GM12878 (cell line): ENCODE measurements at regions not wholly inside any gene's neighbourhood (a gene's known extent, or its start where the extent isn't known, plus 50 kb on each side); places are given as distances from the start of the nearest gene placed in this dataset. TPM values are rescaled to one million over a fixed set of nuclear protein-coding genes. Genes with fewer than 3 reads are reported as not detected.

Experiments used
- ATAC-seq: fragments of 200-7000 bp; cut with Tn5 transposase; 3 replicates; pipeline ENCODE4 v1.9.1; 2020; ENCODE audit warnings: mild to moderate bottlenecking, moderate library complexity
- BruUV-seq: library from RNA; stranded (reverse); fragments of 400-500 nt; replicated peaks from 2 replicates; lab custom pipeline; 2021; lab: Mats Ljungman, UMichigan
- CTCF ChIA-PET: fragments of 300-600 bp; sonication (Branson Sonifier 250); formaldehyde crosslinking; extraction: SDS; loops from one replicate; lab custom pipeline; 2021; ENCODE audit warnings: inconsistent platforms; lab: Yijun Ruan, JAX
- POLR2A ChIA-PET: fragments of 350-600 bp; formaldehyde crosslinking; extraction: SDS; loops from one replicate; lab custom pipeline; 2021; ENCODE audit warnings: inconsistent platforms; lab: Charles Lee
- RAD21 ChIA-PET: fragments of 300-600 bp; sonication (Branson Sonifier 250); formaldehyde crosslinking; loops from one replicate; lab custom pipeline; 2023; ENCODE audit warnings: antibody characterized with exemption; ENCODE audit not compliant: unreplicated experiment; lab: Charles Lee
- SMC1A ChIA-PET: fragments of 300-600 bp; sonication (Branson Sonifier 250); formaldehyde crosslinking; loops from one replicate; lab custom pipeline; 2023; ENCODE audit not compliant: unreplicated experiment, uncharacterized antibody; lab: Charles Lee
- DNase-seq: peaks from one replicate; pipeline ENCODE4 v3.0.0-alpha.2; 2011; ENCODE audit warnings: low read depth, low spot score
- FAIRE-seq: peaks from 3 replicates; lab custom pipeline; 2011; peaks lifted over from hg19 to GRCh38; lab: Jason Lieb, UNC
- H2AFZ ChIP-seq: 2 replicates; pipeline ENCODE4 v1.6.0; 2011; ENCODE audit warnings: low read depth, low read length, control low read depth; ENCODE audit not compliant: control insufficient read depth
- H3K27ac ChIP-seq: 2 replicates; pipeline ENCODE4 v1.5.1; 2011; ENCODE audit warnings: control low read depth; ENCODE audit not compliant: control insufficient read depth, insufficient read depth
- H3K27me3 ChIP-seq, 2 experiments: replicated peaks in 1 of 2; 2 replicates each; pipeline versions ENCODE4 v1.6.0 to v1.6.1; 2011; ENCODE audit warnings: low read length in 1 of 2; ENCODE audit not compliant: control insufficient read depth in 2 of 2, insufficient read depth in 2 of 2
- H3K36me3 ChIP-seq, 2 experiments: 2 replicates each; pipeline ENCODE4 v1.5.1; 2011; ENCODE audit warnings: low read length in 1 of 2; ENCODE audit not compliant: control insufficient read depth in 2 of 2, insufficient read depth in 2 of 2
- H3K4me1 ChIP-seq: 2 replicates; pipeline ENCODE4 v1.6.1; 2011; ENCODE audit warnings: mild to moderate bottlenecking, low read length, moderate library complexity, mixed read lengths; ENCODE audit not compliant: control insufficient read depth, insufficient read depth
- H3K4me2 ChIP-seq: 2 replicates; pipeline ENCODE4 v1.6.0; 2011; ENCODE audit warnings: control low read depth; ENCODE audit not compliant: control insufficient read depth, insufficient read depth
- H3K4me3 ChIP-seq: fragments of 200-600 bp; sonication (generic); 2 replicates; pipeline ENCODE4 v1.5.1; 2016
- H3K79me2 ChIP-seq: 2 replicates; pipeline ENCODE4 v1.6.0; 2011; ENCODE audit warnings: low read length; ENCODE audit not compliant: control insufficient read depth, insufficient read depth
- H3K9ac ChIP-seq: 2 replicates; pipeline ENCODE4 v1.8.0; 2011; ENCODE audit warnings: low read length, control low read depth, mixed read lengths; ENCODE audit not compliant: control insufficient read depth, insufficient read depth
- H3K9me3 ChIP-seq: replicated peaks from 3 replicates; pipeline ENCODE4 v1.5.1; 2011; ENCODE audit warnings: mild to moderate bottlenecking, low read length; ENCODE audit not compliant: control insufficient read depth, insufficient read depth
- H4K20me1 ChIP-seq: 2 replicates; pipeline ENCODE4 v1.6.0; 2011; ENCODE audit not compliant: control insufficient read depth, insufficient read depth
- PAX5 ChIP-seq: IDR thresholded peaks from 2 replicates; pipeline ENCODE4 v1.6.1; 2011; ENCODE audit warnings: low read depth, low read length, borderline replicate concordance
- WGBS: methylation state at CpG from one replicate; pipeline ENCODE4 v1.1.6; 2016; ENCODE audit warnings: low lambda C conversion rate; ENCODE audit not compliant: insufficient replicate concordance, insufficient coverage; ENCODE audit errors: missing lambda C conversion rate; 5-methylcytosine and 5-hydroxymethylcytosine counted together
- in situ Hi-C: fragments of 300-500 bp; cut with MboI; formaldehyde crosslinking; loops from 9 replicates; pipeline ENCODE4 v1.14.3; 2018; ENCODE audit warnings: mixed read lengths
- intact Hi-C: fragments of 100-400 bp; cut with micrococcal nuclease; formaldehyde crosslinking; loops from one replicate; pipeline ENCODE4 v1.14.2; 2022; ENCODE audit not compliant: unreplicated experiment
- small RNA-seq: library from RNA; depleted of rRNA; stranded (forward); fragments of <200 nt; gene quantifications from one replicate; pipeline ENCODE3, GENCODE V24; 2014

DNA sequence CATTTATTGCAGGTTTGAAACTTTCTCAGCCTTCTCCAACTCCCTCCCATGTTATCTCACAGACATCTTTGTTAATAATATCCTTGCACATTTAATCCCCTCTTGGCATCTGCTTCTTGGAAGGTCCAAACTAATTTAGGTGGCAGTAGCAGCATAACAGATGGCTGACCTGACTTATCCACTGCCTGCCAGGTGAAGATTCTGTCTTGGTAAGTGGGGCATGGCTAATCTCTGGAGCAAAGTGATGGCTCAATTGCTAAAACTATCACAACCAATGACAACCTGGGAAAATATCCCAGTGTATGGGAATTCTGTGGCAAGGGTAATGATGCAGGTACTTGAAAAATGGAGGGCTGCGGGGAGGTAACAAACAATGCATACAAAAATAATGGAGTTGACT is 58.2 kb upstream of the ALG10B start:
- DNase-seq (no peak), ATAC-seq (no peak), FAIRE-seq (no peak)
- SMC1A ChIA-PET = no interaction called here
- H3K4me3 ChIP-seq = no peak overlapping the region
- no peaks in the 10 kb centered on the region for H3K36me3 ChIP-seq
- BruUV-seq = no TSS peak
- no peaks in the 10 kb centered on the region for H3K79me2 ChIP-seq
- intact Hi-C loops = no loop called here
- no peak overlapping the region for H3K9ac ChIP-seq
- H3K4me1 ChIP-seq = no peaks in the 10 kb centered on the region
- no peak overlapping the region for H3K27ac ChIP-seq
- H2AFZ ChIP-seq = no peak overlapping the region
- no peak overlapping the region for H3K4me2 ChIP-seq
- H3K27me3 ChIP-seq = no peaks in the 10 kb centered on the region
- in situ Hi-C loops = no loop called here
- POLR2A ChIA-PET = no interaction called here
- TF ChIP-seq PAX5 = no peak
- no peaks in the 10 kb centered on the region for H3K9me3 ChIP-seq
- RAD21 ChIA-PET = no interaction called here
- 0% methylated on average over 1 of the region's 1 CpG for WGBS
- no peaks in the 10 kb centered on the region for H4K20me1 ChIP-seq
- CTCF ChIA-PET = no interaction called here

Small RNAs in the stretch of these regions (small RNA-seq; reads per million reads assigned to genes)
- not detected for gene RF01518
- gene RNA5SP358 = 5.1 reads per million, percentile 88 among the genes with 10 or more reads in this experiment
- 0.12 reads per million for gene RNA5SP359
